GM12873 (cell line): ENCODE measurements at regions not wholly inside any gene's neighbourhood (a gene's known extent, or its start where the extent isn't known, plus 50 kb on each side); places are given as distances from the start of the nearest gene placed in this dataset.

Experiments used
- TF ChIP-seq, protein P1 (sequence below): IDR thresholded peaks from 2 replicates; pipeline ENCODE4 v1.5.1; 2012; ENCODE audit warnings: low read depth, mild to moderate bottlenecking, moderate library complexity, low read length, control low read depth; ENCODE audit not compliant: insufficient read depth; ENCODE audit errors: missing control alignments

DNA sequence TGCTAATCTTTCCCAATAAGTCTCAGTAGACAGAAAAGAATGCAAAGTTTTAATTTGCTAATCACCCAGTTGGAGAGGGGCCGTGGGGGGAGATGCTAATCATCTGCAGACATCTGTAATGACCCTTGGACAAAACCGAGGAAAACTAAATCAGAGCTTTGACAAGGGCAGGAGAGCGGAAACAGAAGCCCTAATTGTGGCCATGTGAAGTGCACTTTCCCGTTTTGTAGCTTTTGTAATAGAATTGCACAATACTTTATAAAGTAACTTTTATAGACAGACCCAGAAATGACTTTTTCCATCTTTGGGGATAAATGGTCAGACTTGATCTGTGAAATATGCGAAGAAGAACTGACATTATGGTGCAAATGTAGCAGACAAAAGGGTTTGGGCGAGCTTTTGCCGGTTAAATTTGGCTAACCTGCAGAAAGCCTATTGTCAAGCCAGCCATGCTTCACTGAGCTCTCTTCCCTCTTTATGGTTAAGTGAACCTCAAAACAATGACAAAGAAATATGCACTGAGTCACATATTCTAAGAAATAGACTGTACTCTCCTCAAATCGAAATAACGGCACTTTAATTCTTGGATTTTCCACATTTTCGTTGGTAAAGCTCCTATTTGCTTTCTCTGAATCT, 980.1 kb upstream of the POU3F3 start:
- TF ChIP-seq, protein P1, sequence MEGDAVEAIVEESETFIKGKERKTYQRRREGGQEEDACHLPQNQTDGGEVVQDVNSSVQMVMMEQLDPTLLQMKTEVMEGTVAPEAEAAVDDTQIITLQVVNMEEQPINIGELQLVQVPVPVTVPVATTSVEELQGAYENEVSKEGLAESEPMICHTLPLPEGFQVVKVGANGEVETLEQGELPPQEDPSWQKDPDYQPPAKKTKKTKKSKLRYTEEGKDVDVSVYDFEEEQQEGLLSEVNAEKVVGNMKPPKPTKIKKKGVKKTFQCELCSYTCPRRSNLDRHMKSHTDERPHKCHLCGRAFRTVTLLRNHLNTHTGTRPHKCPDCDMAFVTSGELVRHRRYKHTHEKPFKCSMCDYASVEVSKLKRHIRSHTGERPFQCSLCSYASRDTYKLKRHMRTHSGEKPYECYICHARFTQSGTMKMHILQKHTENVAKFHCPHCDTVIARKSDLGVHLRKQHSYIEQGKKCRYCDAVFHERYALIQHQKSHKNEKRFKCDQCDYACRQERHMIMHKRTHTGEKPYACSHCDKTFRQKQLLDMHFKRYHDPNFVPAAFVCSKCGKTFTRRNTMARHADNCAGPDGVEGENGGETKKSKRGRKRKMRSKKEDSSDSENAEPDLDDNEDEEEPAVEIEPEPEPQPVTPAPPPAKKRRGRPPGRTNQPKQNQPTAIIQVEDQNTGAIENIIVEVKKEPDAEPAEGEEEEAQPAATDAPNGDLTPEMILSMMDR, result no peak

DNA sequence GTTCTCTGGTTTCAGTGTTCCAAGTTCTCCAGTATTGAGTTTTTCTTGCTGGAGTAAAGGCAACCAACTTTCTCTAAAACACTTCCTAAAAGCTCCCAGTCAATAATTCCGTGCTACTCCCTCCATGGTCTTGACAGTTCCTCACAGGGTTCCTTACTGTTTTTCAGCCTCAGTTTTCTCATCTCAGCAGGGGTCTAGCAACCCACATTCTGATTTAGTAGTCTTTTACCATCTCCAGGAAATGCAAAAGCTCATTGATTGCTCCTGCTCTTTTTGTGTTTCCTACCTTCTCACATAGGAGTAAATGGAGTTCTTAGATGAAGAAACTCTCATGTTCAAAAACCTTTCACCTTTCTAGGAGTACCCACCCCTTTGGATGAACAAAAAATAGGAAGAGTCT, 978.8 kb upstream of the POU3F3 start:
- TF ChIP-seq, protein P1, result no peak

DNA sequence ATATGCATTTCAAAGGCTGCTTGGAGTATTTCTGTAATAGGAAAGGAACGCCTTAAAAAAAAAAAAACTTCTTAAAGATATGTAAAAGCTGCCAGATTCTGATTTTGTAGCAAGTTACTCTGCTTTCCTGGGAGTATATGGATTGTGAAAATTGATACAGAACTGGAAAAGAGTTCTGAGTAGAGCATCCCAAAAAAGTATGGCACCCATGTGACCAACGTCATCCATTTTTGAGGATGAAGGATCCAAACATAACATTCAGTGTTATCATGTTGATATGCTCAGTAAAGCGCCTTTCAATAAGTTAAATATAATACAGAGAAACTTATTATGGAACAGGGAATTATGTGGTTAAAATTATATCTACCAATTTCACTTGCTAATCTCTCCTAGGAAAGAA, 978.4 kb upstream of the POU3F3 start:
- TF ChIP-seq, protein P1, result no peak

DNA sequence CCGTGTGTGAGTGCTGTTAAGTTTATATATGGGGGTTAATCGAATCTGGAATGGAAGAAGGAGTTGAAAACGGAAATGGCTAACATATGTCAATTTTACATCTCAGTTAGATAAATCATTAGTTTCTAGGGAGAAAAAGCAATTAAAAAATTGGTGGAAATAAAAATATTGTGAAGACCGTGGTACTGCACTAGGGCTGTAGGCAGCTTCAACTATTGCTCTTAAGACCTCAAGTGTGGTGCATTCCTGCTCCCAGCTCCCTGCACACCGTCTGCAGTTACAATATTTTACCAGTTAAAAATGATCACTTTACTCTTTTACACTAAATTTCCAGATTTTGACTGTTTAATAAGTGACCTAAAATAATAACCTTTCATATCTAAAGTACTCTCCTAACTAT, 977.3 kb upstream of the POU3F3 start:
- TF ChIP-seq, protein P1, result no peak

DNA sequence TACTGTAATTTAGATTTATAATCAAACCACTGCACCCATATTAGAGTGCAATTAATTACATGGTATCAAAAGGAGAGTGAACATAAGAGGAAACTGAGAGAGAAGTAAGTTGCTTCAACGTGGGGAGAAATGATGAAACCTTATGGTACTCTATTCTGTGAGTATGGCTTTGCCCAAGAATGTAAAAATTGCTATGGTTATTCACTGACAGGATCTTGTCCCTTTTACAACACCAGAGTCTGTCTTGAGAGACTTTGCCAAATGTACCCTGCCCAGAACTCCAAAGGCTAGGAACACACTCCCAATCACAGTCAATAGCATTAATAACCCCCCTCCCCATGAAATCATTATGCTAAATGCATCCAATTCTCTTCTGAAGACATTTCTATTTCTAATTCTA, 974.8 kb upstream of the POU3F3 start:
- TF ChIP-seq, protein P1, result no peak

DNA sequence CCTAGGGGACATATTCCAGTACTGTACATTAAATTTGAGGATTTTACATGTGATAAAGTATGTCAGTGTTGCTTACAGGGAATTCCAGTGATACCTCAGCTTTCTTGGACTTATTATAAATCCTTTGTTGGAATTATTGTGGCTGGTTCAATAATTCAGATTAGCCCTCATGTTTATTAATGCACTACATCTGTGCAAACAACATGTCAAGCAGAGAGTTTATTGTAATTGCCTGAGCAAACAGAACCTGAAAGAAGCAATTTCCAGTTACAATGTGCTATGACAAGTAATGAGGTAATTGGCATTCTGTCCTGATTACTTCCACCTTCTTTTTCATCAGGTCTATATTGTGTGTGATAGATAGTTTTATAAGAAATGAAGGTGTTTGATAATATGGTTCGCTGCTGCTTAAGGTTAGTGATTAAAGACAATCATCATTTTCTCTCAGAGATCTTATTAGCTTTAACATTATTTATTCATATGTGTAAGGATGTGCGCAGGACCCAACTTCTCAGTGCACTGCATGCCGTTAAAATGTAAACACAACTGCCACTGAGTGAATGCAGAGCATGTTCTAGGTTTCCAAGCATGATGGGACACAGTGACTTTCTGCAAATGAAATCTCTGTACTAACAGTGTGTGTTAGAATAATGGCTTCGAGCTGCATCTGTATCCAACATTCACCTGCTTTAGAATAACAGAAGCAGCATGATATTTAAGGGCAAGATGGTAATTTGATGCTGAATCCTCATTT, 973.7 kb upstream of the POU3F3 start:
- TF ChIP-seq, protein P1, result no peak

DNA sequence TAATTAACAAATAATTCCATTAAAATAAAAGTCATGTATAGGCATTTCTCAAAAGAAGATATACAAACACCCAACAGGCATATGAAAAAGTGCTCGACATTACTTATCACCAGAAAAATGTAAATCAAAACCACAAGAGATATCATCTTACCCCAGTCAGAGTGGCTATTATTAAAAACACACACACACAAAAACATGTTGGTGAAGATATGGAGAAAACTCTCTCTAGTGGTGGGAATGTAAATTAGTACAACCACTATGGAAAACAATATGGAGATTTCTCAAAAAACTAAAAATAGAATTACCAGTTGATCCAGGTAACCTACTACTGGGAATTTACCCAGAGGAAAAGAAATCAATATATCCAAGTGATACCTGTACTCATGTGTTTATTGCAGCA, 966.3 kb upstream of the POU3F3 start:
- TF ChIP-seq, protein P1, result no peak
